ENCODE measurements at regions not wholly inside any gene's neighbourhood (a gene's known extent, or its start where the extent isn't known, plus 50 kb on each side); places are given as distances from the start of the nearest gene placed in this dataset.
A peak's percentile ranks its signal among the peaks of the same experiment; 100 is the strongest.

GRCh38 chr1:4571263-4571662, 83.1 kb upstream of the AJAP1 start:
- DNase-seq (ENCODE audit: low spot score) (no peak), ATAC-seq (no peak)
- intact Hi-C loops (cut with DNase I) = no loop called here

DNA sequence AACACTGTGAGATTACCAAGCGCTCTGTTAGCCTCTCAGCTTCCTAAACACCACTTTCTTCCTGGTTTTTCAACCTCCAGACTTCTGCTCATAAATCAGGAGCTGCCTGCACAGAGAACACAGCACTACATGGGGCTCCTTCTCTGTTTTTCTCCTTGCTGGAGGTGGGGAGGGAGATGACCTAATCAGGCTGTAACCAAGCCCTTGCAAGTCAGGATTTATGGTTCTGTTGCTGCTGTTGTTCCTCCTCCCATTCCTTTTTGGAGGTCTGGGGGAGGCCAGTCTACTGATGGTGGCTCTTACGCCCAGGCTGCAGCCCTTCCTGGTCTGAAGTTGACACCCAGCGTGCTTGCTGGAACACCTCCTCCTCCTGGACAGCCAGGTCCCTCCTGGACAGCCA, 80.9 kb upstream of the AJAP1 start:
- intact Hi-C loops (cut with DNase I) = no loop called here
- no peak for ATAC-seq

DNA sequence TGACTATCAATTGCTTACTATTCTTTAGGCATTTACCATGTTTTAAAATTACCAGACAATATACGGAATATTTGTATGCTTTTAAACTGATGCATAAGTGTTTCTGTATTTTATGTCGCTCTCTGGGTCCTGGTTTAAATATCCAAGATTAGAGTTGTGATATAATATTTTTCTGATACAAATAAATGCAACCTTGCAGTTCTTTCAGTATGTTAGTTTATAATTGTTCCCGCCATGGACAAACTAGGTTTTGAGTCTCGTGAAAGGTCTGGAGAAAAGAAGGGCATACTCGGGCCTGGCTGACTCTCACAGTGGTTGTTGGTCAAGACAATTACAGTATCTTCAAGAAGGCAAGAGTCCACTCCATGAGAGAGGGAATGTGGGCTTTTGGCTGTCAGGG, 72.6 kb upstream of the AJAP1 start:
- intact Hi-C loops (cut with DNase I) = no loop called here
- ATAC-seq (no peak), DNase-seq (ENCODE audit: low spot score) (no peak)

More for the DNA sequence above, 80.9 kb upstream of the AJAP1 start:
- no peak for DNase-seq (ENCODE audit: low spot score)

DNA sequence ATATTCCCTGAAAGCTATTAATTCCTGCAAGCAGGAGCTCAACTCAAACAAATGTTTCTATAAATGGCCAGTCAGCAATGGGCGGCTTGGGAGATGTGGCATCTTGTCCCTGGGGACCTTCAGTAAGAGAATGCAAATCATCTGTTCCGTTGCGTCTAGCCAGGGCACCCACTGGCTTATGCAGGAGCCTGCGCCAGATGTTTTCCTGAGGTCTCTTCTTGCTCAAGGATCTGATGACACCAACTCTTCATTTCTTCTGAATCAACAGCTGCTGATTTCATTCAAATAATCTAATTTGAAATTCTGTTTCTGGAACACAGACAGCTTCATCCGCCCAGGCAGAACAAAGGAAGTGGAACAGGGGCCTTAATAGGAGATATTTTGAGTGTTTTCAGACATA, 70.0 kb upstream of the AJAP1 start:
- DNase-seq (ENCODE audit: low spot score) = peak; percentile 34
- no peak for ATAC-seq
- intact Hi-C loops (cut with DNase I) = no loop called here

DNA sequence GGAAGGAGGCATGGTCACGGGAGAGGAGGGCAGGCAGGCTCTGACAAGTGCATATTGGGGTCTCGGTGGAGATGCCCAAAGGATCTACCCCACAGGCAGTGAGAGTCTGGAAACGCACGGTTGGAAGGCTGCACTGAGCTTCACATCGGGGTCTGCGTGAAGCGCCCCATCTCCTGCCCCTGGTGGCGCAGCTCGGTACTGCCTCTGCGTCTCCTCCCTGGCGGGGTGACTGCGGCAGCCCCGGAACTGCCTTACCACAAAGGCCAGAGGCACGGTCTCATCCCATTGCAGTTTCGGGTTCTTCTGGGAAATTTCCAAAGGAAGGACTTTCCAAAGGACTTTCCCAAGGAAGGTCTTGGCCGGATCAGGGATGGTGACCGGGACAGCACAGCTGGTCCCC, 69.2 kb upstream of the AJAP1 start:
- ATAC-seq = no peak
- intact Hi-C loops (cut with DNase I) = no loop called here
- peak; percentile 60 for DNase-seq (ENCODE audit: low spot score)

DNA sequence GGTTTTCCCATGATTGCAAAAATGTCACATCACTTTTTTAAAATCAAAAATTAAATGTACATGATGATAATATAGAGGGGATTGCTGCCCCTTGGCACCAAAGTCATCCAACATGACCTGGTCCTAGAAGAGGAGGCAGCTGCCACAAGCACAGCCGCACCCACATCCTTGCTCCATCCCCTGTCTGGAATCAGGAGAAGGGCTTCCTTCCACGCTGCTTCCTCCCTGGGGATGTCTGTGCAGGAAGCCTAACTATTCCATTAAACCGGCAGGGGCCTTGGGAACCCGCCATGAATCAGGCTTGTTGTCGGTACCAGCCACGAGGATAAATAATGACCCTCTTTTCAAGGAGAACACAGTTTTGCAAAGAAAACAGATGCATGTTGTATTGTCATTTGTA, 68.7 kb upstream of the AJAP1 start:
- intact Hi-C loops (cut with DNase I) = no loop called here
- no peak for ATAC-seq
- peak; percentile 25 for DNase-seq (ENCODE audit: low spot score)

GRCh38 chr1:4586611-4587160, 67.7 kb upstream of the AJAP1 start:
- DNase-seq (ENCODE audit: low spot score) (peak; percentile 23), ATAC-seq (no peak)
- intact Hi-C loops (cut with DNase I) = no loop called here

GRCh38 chr1:4587721-4588120, 66.7 kb upstream of the AJAP1 start:
- intact Hi-C loops (cut with DNase I) = no loop called here
- DNase-seq (ENCODE audit: low spot score) (peak; percentile 17), ATAC-seq (no peak)

DNA sequence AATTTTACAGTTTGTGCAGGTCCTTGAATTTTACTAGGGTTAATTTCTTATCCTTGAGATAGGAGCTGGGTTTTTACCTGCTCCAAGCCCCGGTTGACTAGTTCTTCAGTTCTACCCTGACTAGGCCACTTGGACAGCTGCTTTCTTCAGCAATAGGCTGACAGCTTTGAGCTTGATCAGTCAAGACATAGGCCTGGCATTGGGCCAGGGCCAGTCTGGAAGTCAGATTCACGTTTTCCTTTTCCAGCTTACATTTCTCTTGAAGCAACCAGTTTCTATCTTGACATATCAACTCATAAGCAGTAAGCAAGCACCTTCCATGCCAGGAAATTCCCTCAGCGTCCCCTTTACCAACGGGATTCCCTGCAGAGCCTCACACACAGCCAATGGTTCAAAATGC, 63.7 kb upstream of the AJAP1 start:
- intact Hi-C loops (cut with DNase I) = no loop called here
- DNase-seq (ENCODE audit: low spot score) (peak; percentile 9), ATAC-seq (no peak)

- intact Hi-C loops (cut with DNase I) = loop anchor here (2.0 kb wide), 1 partner anchor 69 kb away; no protein-coding TSS in a partner anchor
- ATAC-seq (no peak), DNase-seq (ENCODE audit: low spot score) (peak; percentile 31)
These were observed 62.5 kb upstream of the AJAP1 start for GRCh38 chr1:4591926-4592325.

DNA sequence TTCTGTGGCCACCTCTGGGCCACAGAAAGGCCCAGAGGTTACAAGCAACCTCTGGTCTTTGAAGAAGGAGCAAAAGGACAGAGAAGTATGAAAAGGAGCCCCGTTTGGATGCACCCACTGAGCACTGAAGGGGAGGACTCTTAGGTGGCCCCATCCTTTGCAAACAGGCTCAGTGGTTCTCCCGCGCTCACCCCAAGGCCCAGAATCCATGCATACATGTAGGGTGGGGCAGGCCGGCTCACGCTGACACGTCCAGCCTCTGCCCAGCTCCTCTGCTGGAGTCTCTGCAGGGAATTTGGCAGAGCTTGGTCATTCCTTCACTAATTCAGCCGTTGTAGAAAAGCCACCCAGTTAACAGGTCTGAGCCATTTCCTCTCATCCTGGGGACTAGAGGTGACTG, 61.3 kb upstream of the AJAP1 start:
- ATAC-seq (no peak), DNase-seq (ENCODE audit: low spot score) (peak; percentile 39)
- intact Hi-C loops (cut with DNase I) = loop anchor here (2.0 kb wide), 1 partner anchor 68 kb away; no protein-coding TSS in a partner anchor

DNA sequence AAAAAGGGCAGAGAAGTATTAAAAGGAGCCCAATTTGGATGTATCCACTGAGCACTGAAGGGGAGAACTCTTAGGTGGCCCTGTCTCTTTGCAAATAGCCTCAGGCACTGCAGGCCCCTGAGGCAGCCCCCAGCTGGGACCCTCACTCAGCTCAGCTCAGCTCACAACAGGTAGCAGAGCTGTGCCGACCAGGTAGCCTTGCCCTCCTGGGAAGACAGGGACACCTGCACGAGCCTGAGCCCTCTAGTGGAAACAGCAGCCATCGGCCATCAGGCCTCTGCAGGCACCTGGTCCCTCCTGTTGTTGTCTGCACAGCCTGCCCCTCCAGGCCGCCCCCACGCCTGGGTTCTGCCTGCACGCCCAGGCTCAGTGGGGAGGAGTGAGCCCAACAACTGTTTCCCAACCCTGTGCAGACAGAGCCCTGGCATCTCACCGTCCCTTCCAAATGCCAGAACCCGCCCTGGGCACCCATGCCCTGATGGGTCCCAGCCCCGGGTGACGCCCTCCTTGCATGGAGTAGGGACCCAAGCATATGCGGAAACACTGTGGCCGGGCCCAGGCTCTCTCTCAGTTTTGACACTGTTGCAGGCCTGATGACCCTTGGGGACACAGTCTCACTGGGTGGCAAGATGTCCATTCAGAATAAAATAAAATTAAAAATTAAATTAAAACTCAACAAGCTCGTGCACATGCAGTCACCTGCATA, 60.0 kb upstream of the AJAP1 start:
- ATAC-seq (no peak), DNase-seq (ENCODE audit: low spot score) (peak; percentile 45)
- intact Hi-C loops (cut with DNase I) = no loop called here

GRCh38 chr1:4595341-4596225, 58.8 kb upstream of the AJAP1 start:
- ATAC-seq (no peak), DNase-seq (ENCODE audit: low spot score) (peak; percentile 35)
- intact Hi-C loops (cut with DNase I) = no loop called here

- peak; percentile 38 for DNase-seq (ENCODE audit: low spot score)
- no peak for ATAC-seq
- intact Hi-C loops (cut with DNase I) = no loop called here
These were observed 57.9 kb upstream of the AJAP1 start for GRCh38 chr1:4596486-4596885.

GRCh38 chr1:4597020-4597419, 57.4 kb upstream of the AJAP1 start:
- intact Hi-C loops (cut with DNase I) = no loop called here
- ATAC-seq (no peak), DNase-seq (ENCODE audit: low spot score) (peak; percentile 12)

DNA sequence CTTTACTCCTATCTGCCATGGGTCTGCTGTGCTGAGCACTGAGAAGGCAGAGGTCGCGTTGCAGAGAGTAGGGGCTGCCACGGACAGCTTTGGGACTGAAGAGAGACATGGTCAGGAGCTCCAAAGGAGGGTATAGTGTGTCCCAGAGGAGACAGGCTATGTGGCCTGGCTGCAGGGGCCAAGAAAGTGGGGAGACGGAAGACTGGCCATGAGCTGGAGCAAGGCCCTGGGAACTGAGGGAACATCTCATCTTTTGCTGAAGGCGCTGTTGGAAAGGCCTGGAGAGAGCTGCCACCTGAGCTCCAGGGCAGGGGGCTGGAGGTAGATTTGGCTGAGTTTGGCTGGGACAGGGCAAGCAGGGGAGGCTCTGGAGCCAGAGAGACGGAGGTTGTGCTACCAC, 55.8 kb upstream of the AJAP1 start:
- intact Hi-C loops (cut with DNase I) = loop anchor here (2.0 kb wide), 1 partner anchor 70 kb away; no protein-coding TSS in a partner anchor
- DNase-seq (ENCODE audit: low spot score) (peak; percentile 6), ATAC-seq (no peak)

DNA sequence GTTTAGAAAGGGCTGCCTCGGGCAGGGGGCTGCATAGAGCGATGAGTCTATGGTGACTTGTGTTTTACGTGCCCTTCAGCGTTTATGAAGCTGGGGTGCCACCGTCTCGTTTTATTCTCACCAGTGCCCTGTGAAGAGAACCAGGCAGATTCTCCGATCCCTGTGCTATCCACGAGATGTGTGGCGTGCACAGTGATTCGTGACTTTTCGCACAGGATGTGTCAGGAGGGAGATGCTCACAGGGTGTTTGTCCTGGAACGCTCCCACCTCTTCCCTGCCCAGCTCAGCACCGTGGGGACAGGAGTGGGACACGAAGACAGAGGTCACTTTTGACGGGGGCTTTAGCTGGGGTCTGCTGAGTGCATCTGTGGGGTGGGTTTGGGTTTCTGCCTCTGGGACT, 54.9 kb upstream of the AJAP1 start:
- no peak for ATAC-seq
- intact Hi-C loops (cut with DNase I) = loop anchor here (2.0 kb wide), 1 partner anchor 69 kb away; no protein-coding TSS in a partner anchor
- DNase-seq (ENCODE audit: low spot score) = peak; percentile 39

GRCh38 chr1:4599951-4600481, 54.4 kb upstream of the AJAP1 start:
- DNase-seq (ENCODE audit: low spot score) = peak; percentile 51
- intact Hi-C loops (cut with DNase I) = loop anchor here (2.0 kb wide), 1 partner anchor 69 kb away; no protein-coding TSS in a partner anchor

GRCh38 chr1:4600615-4601460, 53.6 kb upstream of the AJAP1 start:
- DNase-seq (ENCODE audit: low spot score) (peak; percentile 4), ATAC-seq (no peak)
- intact Hi-C loops (cut with DNase I) = no loop called here

More at GRCh38 chr1:4599951-4600481, 54.4 kb upstream of the AJAP1 start:
- ATAC-seq = no peak

All from sciatic nerve (tissue), 2 donors.